Uterus (tissue), 2 donors: ENCODE measurements at regions not wholly inside any gene's neighbourhood (a gene's known extent, or its start where the extent isn't known, plus 50 kb on each side); places are given as distances from the start of the nearest gene placed in this dataset.

ENCODE experiments used
- CTCF ChIP-seq, 4 experiments: fragments of 200-600 bp in 2 of 4; fragments of 450-650 bp in 2 of 4; sonication (generic) in 2 of 4; IDR thresholded peaks; one replicate each; pipeline ENCODE4 v1.5.1; 2016 to 2019; ENCODE audit warnings: antibody characterized with exemption in 4 of 4, mild to moderate bottlenecking in 2 of 4, moderate library complexity in 1 of 4
- POLR2A ChIP-seq, 2 donors: fragments of 450-650 bp; IDR thresholded peaks; one replicate each; pipeline ENCODE4 v1.6.1; 2016; ENCODE audit warnings: antibody characterized with exemption in 2 of 2, mild to moderate bottlenecking in 1 of 2, moderate library complexity in 1 of 2

DNA sequence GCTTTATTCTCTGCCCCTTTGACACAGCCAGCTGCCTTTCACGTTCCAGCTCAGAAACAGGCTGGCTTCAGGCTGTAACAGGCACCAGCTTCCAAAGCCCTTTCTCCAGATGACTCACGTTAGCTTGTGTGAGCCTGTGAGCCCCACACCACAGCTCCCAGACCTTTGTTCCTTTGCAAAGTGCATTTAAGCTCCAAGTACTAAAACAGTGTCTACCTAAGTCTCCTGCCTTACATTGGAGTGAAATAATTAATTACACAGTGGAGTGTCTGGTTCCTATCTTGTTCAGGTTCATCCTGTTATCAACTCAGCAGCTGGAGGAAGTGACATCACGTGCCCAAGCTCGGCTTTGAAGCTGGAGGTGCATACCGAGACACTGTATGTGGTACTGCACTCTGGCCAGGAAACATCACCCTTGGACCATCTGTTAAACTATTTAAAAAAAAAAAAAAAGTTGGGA lies 475.8 kb downstream of the FOXO1 start:
- TF ChIP-seq CTCF (IDR thresholded peaks at IDR 0.05) (no peak), POLR2A (IDR thresholded peaks at IDR 0.05) (no peak)
